Lower lobe of right lung (tissue), 2 donors: ENCODE measurements at regions not wholly inside any gene's neighbourhood (a gene's known extent, or its start where the extent isn't known, plus 50 kb on each side); places are given as distances from the start of the nearest gene placed in this dataset.

Experiments used
- ATAC-seq, 2 donors: fragments of 200-7000 bp; cut with Tn5 transposase; one replicate each; pipeline ENCODE4 v1.9.1; 2020 to 2022; ENCODE audit warnings: mild to moderate bottlenecking in 2 of 2, moderate library complexity in 2 of 2
- DNase-seq: peaks from one replicate; pipeline ENCODE4 v3.0.0-alpha.2; 2020
- H3K27ac ChIP-seq: fragments of 200-600 bp; one replicate; pipeline ENCODE4 v1.8.0; 2022
- H3K27me3 ChIP-seq: fragments of 200-600 bp; one replicate; pipeline ENCODE4 v1.8.0; 2022; ENCODE audit warnings: low read depth
- H3K36me3 ChIP-seq: fragments of 200-600 bp; one replicate; pipeline ENCODE4 v1.8.0; 2022; ENCODE audit warnings: mild to moderate bottlenecking
- H3K4me1 ChIP-seq: fragments of 200-600 bp; one replicate; pipeline ENCODE4 v1.8.0; 2022
- H3K4me3 ChIP-seq: fragments of 200-600 bp; one replicate; pipeline ENCODE4 v1.8.0; 2022; ENCODE audit warnings: mild to moderate bottlenecking
- H3K9me3 ChIP-seq: fragments of 200-600 bp; one replicate; pipeline ENCODE4 v1.8.0; 2022
- intact Hi-C: fragments of 100-400 bp; cut with DNase I; formaldehyde crosslinking; loops from one replicate; pipeline ENCODE4 v1.11.0; 2022
- TF ChIP-seq, protein P1 (sequence below): fragments of 200-600 bp; IDR thresholded peaks from one replicate; pipeline ENCODE4 v1.8.0; 2022; ENCODE audit warnings: antibody characterized with exemption, mild to moderate bottlenecking
- donor health status: DM: no; HTN: yes; CAD: no; lungs with severe emphysema.

- Histone ChIP-seq H3K27me3 (no peaks in the 10 kb centered on the region), H3K4me3 (no peak overlapping the region), H3K36me3 (no peaks in the 10 kb centered on the region), H3K9me3 (no peaks in the 10 kb centered on the region), H3K4me1 (no peaks in the 10 kb centered on the region), H3K27ac (no peak overlapping the region)
- ATAC-seq, result no peak
- intact Hi-C loops, result no loop called here
- TF ChIP-seq, protein P1, sequence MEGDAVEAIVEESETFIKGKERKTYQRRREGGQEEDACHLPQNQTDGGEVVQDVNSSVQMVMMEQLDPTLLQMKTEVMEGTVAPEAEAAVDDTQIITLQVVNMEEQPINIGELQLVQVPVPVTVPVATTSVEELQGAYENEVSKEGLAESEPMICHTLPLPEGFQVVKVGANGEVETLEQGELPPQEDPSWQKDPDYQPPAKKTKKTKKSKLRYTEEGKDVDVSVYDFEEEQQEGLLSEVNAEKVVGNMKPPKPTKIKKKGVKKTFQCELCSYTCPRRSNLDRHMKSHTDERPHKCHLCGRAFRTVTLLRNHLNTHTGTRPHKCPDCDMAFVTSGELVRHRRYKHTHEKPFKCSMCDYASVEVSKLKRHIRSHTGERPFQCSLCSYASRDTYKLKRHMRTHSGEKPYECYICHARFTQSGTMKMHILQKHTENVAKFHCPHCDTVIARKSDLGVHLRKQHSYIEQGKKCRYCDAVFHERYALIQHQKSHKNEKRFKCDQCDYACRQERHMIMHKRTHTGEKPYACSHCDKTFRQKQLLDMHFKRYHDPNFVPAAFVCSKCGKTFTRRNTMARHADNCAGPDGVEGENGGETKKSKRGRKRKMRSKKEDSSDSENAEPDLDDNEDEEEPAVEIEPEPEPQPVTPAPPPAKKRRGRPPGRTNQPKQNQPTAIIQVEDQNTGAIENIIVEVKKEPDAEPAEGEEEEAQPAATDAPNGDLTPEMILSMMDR, result no peak
- DNase-seq, result no peak
Observed at GRCh38 chr20:40085513-40085912, 603.5 kb downstream of the MAFB start.

DNA sequence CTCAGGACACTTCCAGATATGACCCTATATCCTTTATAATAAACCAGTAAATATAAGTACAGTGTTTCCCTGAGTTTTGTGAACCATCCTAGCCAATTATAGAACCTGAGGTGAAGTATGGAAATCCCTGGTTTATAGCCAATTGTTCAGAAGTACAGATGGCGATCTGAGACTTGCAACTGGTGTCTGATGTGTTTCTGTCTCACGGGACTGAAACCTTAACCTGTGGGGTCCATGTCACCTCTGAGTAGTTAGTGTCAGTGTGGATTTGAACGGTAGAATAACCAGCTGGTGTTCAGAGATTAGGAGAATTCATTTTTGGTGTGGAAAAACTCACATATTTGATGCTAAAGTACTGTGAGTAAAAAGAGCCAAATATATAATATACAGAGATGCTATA lies 606.6 kb downstream of the MAFB start:
- Histone ChIP-seq H3K36me3 (no peaks in the 10 kb centered on the region), H3K27ac (no peak overlapping the region), H3K4me1 (no peaks in the 10 kb centered on the region), H3K9me3 (no peaks in the 10 kb centered on the region), H3K27me3 (no peaks in the 10 kb centered on the region), H3K4me3 (no peak overlapping the region)
- ATAC-seq (no peak), DNase-seq (no peak)
- intact Hi-C loops, result no loop called here
- TF ChIP-seq, protein P1, result no peak

- H3K36me3 ChIP-seq, result no peaks in the 10 kb centered on the region
- H3K4me1 ChIP-seq, result no peaks in the 10 kb centered on the region
- no peak for DNase-seq
- no peak overlapping the region for H3K4me3 ChIP-seq
- intact Hi-C loops, result no loop called here
- TF ChIP-seq, protein P1, result no peak
- ATAC-seq, result no peak
- no peak overlapping the region for H3K27ac ChIP-seq
- H3K9me3 ChIP-seq, result no peaks in the 10 kb centered on the region
- no peaks in the 10 kb centered on the region for H3K27me3 ChIP-seq
Observed at GRCh38 chr20:40081653-40082052, 607.4 kb downstream of the MAFB start.

- no peaks in the 10 kb centered on the region for H3K27me3 ChIP-seq
- no peak overlapping the region for H3K4me3 ChIP-seq
- TF ChIP-seq, protein P1, result no peak
- no peaks in the 10 kb centered on the region for H3K4me1 ChIP-seq
- H3K36me3 ChIP-seq, result no peaks in the 10 kb centered on the region
- ATAC-seq (no peak), DNase-seq (no peak)
- H3K9me3 ChIP-seq, result no peaks in the 10 kb centered on the region
- no peak overlapping the region for H3K27ac ChIP-seq
- intact Hi-C loops, result no loop called here
Observed at GRCh38 chr20:40080041-40080652, 608.9 kb downstream of the MAFB start.

DNA sequence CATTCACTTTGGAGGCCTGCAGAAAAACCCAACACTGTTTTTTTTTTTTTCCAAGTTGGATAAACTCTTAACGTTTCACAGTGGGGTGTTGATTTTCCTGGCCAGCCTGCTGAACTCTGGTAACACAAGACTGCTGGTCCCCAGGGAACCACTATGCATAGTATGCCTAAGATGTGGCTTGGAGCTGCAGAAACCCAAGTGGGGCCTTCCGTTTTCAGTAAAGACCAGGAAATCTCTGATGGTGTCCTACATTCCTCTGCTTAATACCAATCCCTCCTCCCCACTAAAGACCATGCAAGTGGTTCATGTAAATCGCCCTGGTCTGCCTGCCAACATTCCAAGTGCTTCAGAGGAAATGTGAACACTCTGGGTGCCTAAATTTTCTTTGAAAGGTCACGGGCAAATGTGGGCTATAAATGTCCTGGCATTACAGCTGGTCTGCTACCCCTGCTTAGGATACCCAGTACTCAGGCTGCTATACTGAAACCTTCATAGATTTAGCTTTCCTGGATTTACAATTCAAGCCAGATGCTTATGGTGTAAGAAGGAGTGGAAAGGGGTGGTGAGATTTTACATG lies 615.4 kb downstream of the MAFB start:
- no peak overlapping the region for H3K27ac ChIP-seq
- no peaks in the 10 kb centered on the region for H3K36me3 ChIP-seq
- H3K4me1 ChIP-seq, result no peaks in the 10 kb centered on the region
- DNase-seq (no peak), ATAC-seq (no peak)
- no peaks in the 10 kb centered on the region for H3K9me3 ChIP-seq
- intact Hi-C loops, result no loop called here
- H3K27me3 ChIP-seq, result no peaks in the 10 kb centered on the region
- no peak overlapping the region for H3K4me3 ChIP-seq
- TF ChIP-seq, protein P1, result no peak
